Activated T-cell treated with anti-CD3 and anti-CD28 coated beads for 48 hours (primary cell): ENCODE measurements at regions not wholly inside any gene's neighbourhood (a gene's known extent, or its start where the extent isn't known, plus 50 kb on each side); places are given as distances from the start of the nearest gene placed in this dataset.

Experiments
- DNase-seq: peaks from one replicate; pipeline ENCODE4 v3.0.0-alpha.2; 2020; ENCODE audit warnings: low read depth

DNA sequence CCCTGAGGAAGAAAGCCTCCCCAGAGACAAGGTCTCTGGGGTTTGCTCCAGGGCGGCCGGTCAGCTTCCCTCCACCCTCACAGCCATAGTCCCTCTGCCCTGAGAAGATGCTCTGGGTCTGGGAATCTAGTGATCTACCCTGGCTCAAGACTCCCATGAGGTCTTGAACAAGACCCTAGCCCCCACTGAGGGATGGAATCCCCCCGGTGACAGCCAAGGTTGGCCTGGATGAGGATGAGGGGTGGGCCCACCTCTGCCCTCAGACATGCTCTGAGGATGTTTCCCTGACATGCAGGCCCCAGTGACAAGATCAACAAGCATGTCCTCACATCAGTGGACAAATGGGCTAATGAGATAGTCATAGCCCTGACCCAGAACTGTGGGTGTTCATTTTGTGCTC, 138.6 kb downstream of the C5orf15 start:
- no peak for DNase-seq

GRCh38 chr5:133828722-133829121, 139.7 kb downstream of the C5orf15 start:
- no peak for DNase-seq

DNA sequence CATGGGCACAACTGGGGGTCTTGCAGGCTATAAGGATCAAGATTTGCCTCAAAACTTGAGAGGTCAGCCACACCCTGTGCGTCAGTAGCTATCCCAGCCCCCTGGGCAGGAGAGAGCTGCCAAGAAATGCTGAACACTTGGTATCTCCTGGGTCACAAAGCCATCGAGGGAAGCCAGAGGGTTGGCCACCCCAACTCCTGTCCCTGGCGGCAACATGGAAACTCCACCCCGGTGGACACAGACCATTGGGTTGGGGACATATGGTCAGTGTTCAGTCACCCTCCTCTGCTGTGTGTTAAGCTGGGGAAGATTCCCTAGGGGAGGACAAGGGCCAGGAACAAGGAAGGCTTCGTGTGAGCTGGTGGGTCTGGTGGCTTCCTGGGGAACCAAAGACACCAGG, 140.6 kb downstream of the C5orf15 start:
- no peak for DNase-seq

- DNase-seq, result no peak
Observed at GRCh38 chr5:133827011-133827410, 141.4 kb downstream of the C5orf15 start.

- DNase-seq, result no peak
Observed at GRCh38 chr5:133825631-133826289, 142.7 kb downstream of the C5orf15 start.

- DNase-seq, result peak; percentile 15
Observed at GRCh38 chr5:133824661-133825254, 143.7 kb downstream of the C5orf15 start.

DNA sequence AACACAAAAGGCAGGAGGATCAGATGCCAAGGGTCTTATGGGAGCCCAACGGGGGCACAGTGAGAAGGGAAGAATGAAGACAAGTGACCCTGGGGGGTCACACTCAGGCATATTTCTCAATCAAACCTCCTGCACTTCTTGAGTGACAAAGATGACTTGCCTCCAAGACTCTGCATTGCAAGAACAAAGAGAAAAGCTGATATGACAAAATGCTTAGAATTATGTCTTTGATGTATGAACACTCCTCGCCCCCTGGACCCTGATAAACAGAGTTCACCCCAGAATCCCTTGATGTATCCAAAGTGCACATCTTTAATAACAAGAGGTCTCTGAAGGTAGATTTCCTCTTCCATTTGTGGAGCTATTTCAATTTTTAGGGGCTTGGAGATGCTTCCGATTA, 146.5 kb downstream of the C5orf15 start:
- no peak for DNase-seq

DNA sequence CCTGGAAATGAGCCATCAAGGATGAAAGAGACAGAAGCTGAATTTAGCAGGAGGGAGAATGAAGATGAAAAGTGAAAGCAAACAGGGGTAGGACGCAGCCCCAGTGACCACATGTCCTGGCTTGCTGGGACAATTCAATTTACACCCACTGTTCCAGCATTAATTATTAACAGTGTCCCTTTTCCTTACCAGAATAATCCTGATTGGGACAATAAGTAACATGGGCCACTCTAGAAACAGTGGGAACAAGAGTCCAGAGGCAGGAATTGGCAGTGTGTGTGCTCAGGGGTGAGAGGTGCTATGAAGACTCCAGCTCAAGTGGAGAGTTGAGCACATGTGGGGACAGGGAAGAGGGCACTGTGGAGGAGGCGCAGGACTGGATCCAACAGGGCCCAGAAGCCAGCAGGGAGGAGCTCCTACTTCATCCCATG, 147.1 kb downstream of the C5orf15 start:
- no peak for DNase-seq

- DNase-seq, result no peak
Observed at GRCh38 chr5:133820507-133820906, 147.9 kb downstream of the C5orf15 start.

GRCh38 chr5:133819977-133820471, 148.4 kb downstream of the C5orf15 start:
- DNase-seq, result no peak

DNA sequence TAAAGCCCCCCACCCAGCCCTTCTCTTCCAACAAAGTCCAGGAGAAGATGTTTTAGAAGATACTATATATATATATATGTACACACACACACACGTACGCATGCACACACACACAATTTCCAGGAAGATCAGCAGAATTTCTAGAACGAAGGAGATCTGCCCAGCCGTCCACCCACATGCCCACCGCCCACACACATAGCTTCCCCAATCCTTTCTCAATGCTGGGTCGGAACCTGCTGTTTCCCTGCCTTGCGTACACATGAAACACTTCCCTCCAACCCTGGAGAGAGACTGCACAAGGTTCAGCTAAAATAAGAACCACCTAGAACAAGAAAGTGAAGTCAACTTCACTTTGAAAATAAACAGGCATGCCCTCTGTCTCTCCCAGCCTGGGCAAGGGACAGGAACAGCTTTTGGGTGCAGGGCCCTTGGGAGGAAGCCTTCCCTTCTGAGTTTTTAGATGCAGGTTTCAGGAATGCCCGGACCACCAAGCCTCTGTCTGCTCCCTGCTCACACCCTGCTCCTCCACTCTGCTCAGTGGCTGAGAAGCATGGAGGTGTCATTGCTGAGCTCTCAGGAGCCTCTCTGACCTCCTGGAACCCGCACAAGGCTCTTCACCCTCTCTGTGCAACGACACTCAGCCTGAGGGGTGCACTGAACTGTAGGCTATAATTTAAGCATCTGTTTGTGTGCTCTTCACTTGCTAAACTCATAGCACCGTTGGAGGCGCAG, 149.4 kb downstream of the C5orf15 start:
- no peak for DNase-seq

- DNase-seq, result no peak
Observed at GRCh38 chr5:133818031-133818431, 150.4 kb downstream of the C5orf15 start.

GRCh38 chr5:133817456-133817855, 151.0 kb downstream of the C5orf15 start:
- DNase-seq, result no peak

DNA sequence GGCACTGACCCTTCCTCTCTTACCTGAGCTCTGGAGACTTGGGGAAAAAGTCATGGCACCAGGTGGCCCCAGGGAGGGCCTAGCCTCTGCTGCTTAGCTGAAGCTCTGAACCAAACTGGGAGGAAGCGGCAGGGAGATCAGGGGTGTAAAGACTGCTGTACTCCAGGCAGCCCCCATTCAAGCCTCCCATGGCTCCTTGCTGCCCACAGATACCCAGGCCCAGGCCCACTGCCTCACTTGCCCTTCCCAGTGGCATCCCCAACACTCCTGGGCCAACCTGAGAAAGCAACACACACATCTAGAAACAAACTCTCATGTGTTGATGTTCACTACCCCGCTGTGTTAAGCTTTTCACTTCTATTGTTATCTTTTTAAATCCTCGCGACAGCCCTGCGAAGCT, 151.6 kb downstream of the C5orf15 start:
- no peak for DNase-seq

- no peak for DNase-seq
Observed at GRCh38 chr5:133814152-133814551, 154.3 kb downstream of the C5orf15 start.

DNA sequence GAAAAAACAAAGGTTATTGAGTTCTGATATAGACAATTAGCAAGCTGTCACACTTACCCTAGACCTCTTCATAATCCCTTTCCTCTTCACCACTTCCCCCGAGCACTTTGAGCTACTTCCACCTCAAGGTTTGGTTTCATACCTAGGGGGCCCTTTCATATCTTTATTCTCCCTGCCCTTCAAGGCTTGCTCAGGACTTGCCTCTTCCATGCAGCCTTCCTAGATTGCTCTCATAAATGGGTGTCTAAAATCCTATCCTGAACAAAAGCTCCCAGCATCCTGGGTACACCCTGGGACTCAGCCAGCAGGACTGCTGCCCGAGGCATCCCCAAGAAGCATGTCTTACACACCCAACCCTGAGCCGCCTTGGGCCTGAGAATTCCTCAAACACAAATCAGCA, 157.3 kb downstream of the C5orf15 start:
- DNase-seq, result no peak

- no peak for DNase-seq
Observed at GRCh38 chr5:133809801-133810200, 158.6 kb downstream of the C5orf15 start.

GRCh38 chr5:133807348-133807747, 161.1 kb downstream of the C5orf15 start:
- no peak for DNase-seq

DNA sequence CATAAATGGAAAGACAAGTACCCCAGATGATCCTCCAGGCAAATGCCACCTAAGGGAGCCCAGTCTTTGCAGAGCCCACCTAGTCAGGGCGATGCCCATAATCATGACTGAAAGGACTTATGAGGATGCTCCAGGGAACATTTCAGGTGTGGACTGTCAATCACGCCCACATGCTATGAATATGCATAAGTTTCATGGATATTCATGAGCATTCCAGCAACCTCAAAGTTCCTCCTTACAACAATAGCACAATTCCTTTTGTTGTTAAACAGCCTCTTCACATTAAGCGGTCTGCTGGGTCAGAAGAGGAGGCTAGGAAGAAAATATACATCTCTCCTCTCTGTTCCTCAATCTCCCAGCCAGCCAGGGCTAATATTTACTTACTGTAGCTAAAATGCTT, 161.6 kb downstream of the C5orf15 start:
- DNase-seq, result no peak

DNA sequence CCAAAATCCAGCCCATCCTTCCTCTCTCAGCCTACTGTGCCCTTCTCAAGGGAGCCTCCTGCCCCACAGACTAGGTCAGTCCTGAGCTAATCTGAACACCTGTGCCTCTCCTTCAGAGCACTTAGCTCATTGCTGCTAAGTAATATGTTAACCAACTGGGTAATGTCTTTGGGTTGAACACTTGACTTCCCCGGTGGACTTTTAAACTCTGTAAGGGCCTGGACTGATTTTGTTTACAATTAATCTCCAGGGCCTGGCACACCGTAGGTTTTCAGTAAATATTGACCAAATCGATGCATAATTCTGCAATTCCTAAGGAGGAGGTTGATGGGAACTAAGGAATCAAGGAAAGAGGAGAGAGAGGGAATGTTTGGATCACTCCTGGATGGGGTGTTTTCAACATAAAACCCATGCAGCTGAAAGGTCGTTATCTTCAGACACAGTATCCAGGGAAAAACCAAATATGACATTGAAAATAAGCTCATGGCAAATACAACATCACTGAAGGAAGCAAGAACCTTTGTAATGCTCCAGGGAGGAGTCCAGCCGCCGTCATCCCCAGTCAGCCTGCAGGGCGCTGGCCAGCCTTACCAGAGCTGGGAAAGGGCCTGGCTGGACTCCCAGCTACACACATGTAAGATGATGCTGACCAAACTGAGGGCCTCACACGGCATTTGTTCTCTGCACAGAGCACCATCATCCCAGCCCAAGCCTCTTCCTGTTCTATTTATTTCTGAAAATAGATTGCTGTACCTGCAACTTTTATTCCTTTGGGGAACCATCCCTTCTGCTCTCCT, 166.3 kb downstream of the C5orf15 start:
- DNase-seq, result no peak

GRCh38 chr5:133801431-133801830, 167.0 kb downstream of the C5orf15 start:
- DNase-seq, result no peak

DNA sequence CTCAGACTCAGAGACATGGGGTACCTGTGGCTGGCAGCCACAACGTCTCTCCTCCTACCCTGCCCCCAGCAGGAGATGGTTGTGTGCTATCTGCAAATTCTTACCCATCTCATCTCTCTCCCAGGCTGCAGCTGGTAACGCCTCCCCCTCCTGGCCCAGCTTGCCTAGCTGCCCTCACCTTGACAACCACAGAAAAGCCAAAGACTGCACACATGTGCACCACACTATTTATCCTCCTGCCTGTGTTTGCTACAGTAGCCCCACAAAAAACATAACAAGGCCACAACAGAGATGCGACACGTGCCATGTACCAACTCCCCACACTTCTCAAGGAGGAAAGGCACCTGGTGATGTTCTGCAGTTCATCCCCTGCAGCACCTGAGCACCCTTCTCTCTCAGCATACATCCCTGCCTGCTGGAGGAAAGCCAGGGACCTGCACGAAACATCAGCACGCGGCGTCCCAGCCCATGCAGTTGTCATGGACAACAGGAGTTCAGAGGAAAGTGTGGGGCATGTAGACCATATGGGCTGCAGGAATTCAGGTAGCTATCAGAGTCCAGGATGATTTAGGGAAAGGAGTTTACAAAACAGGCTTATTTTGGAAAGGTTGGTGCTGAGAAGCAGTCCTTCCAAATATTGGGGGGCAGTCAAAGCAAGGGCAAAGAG, 168.7 kb downstream of the C5orf15 start:
- no peak for DNase-seq
